A549 (cell line): ENCODE measurements at regions not wholly inside any gene's neighbourhood (a gene's known extent, or its start where the extent isn't known, plus 50 kb on each side); places are given as distances from the start of the nearest gene placed in this dataset.
"Not testable (repeated sequence)": the region's sequence is repeated elsewhere in the genome, so short reads cannot be mapped to it uniquely, and the experiment has no call there.

Experiments
- ATAC-seq, 2 experiments: fragments of 200-7000 bp in 1 of 2; fragments of >200 bp in 1 of 2; cut with Nextera tagmentation in 1 of 2; cut with Tn5 transposase in 1 of 2; 3 replicates each; pipeline versions ENCODE4 v1.8.0 to v1.9.1; 2018 to 2020; ENCODE audit warnings: mild to moderate bottlenecking in 1 of 2, moderate library complexity in 1 of 2
- CTCF ChIA-PET: fragments of 300-600 bp; sonication (Branson Sonifier 250); formaldehyde crosslinking; extraction: SDS; loops from one replicate; lab custom pipeline; 2021; ENCODE audit warnings: antibody characterized with exemption, inconsistent platforms; lab: Yijun Ruan, JAX
- POLR2A ChIA-PET: fragments of 350-600 bp; formaldehyde crosslinking; extraction: SDS; loops from one replicate; lab custom pipeline; 2021; ENCODE audit warnings: antibody characterized with exemption, inconsistent platforms; lab: Yijun Ruan, JAX
- DNase-seq, 2 experiments: peaks; one replicate each; pipeline versions ENCODE4 v3.0.0 to v3.0.0-alpha.2; 2011 to 2016; ENCODE audit warnings: low read depth in 1 of 2, low spot score in 1 of 2
- FAIRE-seq: peaks from 2 replicates; lab custom pipeline; 2011; peaks lifted over from hg19 to GRCh38; lab: Jason Lieb, UNC
- H3K27ac ChIP-seq, 2 experiments: fragments of >200 bp; sonication (Bioruptor Twin); formaldehyde crosslinking; 3 replicates each; pipeline ENCODE4 v1.5.1; 2016 to 2017
- H3K4me1 ChIP-seq: fragments of >200 bp; sonication (Bioruptor Twin); formaldehyde crosslinking; 3 replicates; pipeline ENCODE4 v1.6.1; 2016
- H3K4me2 ChIP-seq: fragments of >200 bp; sonication (Bioruptor Twin); formaldehyde crosslinking; 3 replicates; pipeline ENCODE4 v1.6.1; 2016
- H3K4me3 ChIP-seq: fragments of >200 bp; sonication (Bioruptor Twin); formaldehyde crosslinking; 3 replicates; pipeline ENCODE4 v1.5.1; 2016
- H3K9me3 ChIP-seq: fragments of >200 bp; sonication (Bioruptor Twin); formaldehyde crosslinking; 3 replicates; pipeline ENCODE4 v1.6.1; 2016
- TP53 ChIP-seq: fragments of 250-450 bp; sonication (Bioruptor Pico); IDR thresholded peaks from 2 replicates; pipeline ENCODE4 v1.5.0; 2021; ENCODE audit warnings: mild to moderate bottlenecking, moderate library complexity
- WGBS: methylation state at CpG from one replicate; pipeline ENCODE4 v1.1.6; 2017; ENCODE audit errors: missing lambda C conversion rate; 5-methylcytosine and 5-hydroxymethylcytosine counted together

GRCh38 chrY:8905141-8905540 lies 432.1 kb upstream of the TSPY4 start:
- H3K4me3 ChIP-seq = no peak overlapping the region
- ATAC-seq (0 out of 6 replicates have a peak, but pooled peaks of 1 of the 2 experiments have one; percentile 29), DNase-seq (no peak), FAIRE-seq (no peak)
- no peaks in the 10 kb centered on the region for H3K4me1 ChIP-seq
- no peak overlapping the region for H3K4me2 ChIP-seq
- CTCF ChIA-PET = no interaction called here
- H3K27ac ChIP-seq = no peak overlapping the region
- no peak for TF ChIP-seq TP53 (CRISPR knock-in tag)
- WGBS = 33% methylated on average over 1 of the region's 6 CpGs
- no peaks in the 10 kb centered on the region for H3K9me3 ChIP-seq
- POLR2A ChIA-PET = no interaction called here

- POLR2A ChIA-PET, H3K4me3 ChIP-seq, H3K9me3 ChIP-seq, H3K4me2 ChIP-seq, H3K27ac ChIP-seq, ATAC-seq, DNase-seq, FAIRE-seq, CTCF ChIA-PET, H3K4me1 ChIP-seq: not testable (repeated sequence)
- 0% methylated on average over 3 of the region's 3 CpGs for WGBS
These were observed 414.7 kb upstream of the TSPY4 start for GRCh38 chrY:8922576-8922975.
